ENCODE measurements at regions not wholly inside any gene's neighbourhood (a gene's known extent, or its start where the extent isn't known, plus 50 kb on each side); places are given as distances from the start of the nearest gene placed in this dataset.

DNA sequence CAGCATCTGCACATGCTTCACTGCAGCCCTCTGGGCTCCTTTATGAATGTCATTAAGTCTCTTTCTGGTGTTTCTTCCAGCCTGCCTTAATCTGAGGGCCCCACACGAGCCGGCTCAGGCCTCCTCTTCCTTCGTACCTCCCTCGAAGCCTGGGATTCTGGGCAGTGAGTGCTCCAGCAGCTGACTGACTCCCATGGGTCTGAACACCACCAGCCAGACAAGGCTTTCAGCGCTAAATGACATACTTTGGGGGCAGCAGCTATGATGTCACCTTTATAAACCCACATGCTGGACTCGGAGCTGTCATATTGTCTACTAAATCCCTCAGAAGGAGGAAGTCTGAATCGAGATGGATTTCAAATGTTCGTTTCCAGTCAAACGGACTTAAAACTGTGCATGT is 127.1 kb downstream of the TRIM29 start:
- no peak for TF ChIP-seq CTCF (IDR thresholded peaks at IDR 0.05; ENCODE audit: insufficient read depth, low read depth, low read length, missing control alignments)
- DNase-seq (ENCODE audit: low read depth), result no peak
- H3K4me3 ChIP-seq (ENCODE audit: low read depth, low read length), result no peak overlapping the region

GRCh38 chr11:120009938-120010337 is 128.0 kb downstream of the TRIM29 start:
- DNase-seq (ENCODE audit: low read depth), result no peak
- no peak for TF ChIP-seq CTCF (IDR thresholded peaks at IDR 0.05; ENCODE audit: insufficient read depth, low read depth, low read length, missing control alignments)
- no peak overlapping the region for H3K4me3 ChIP-seq (ENCODE audit: low read depth, low read length)

GRCh38 chr11:120007144-120007543 is 130.8 kb downstream of the TRIM29 start:
- DNase-seq (ENCODE audit: low read depth), result no peak
- TF ChIP-seq CTCF (IDR thresholded peaks at IDR 0.05; ENCODE audit: insufficient read depth, low read depth, low read length, missing control alignments), result no peak
- no peak overlapping the region for H3K4me3 ChIP-seq (ENCODE audit: low read depth, low read length)

GRCh38 chr11:120004723-120005122 is 133.2 kb downstream of the TRIM29 start:
- no peak for TF ChIP-seq CTCF (IDR thresholded peaks at IDR 0.05; ENCODE audit: insufficient read depth, low read depth, low read length, missing control alignments)
- DNase-seq (ENCODE audit: low read depth), result no peak
- no peak overlapping the region for H3K4me3 ChIP-seq (ENCODE audit: low read depth, low read length)

DNA sequence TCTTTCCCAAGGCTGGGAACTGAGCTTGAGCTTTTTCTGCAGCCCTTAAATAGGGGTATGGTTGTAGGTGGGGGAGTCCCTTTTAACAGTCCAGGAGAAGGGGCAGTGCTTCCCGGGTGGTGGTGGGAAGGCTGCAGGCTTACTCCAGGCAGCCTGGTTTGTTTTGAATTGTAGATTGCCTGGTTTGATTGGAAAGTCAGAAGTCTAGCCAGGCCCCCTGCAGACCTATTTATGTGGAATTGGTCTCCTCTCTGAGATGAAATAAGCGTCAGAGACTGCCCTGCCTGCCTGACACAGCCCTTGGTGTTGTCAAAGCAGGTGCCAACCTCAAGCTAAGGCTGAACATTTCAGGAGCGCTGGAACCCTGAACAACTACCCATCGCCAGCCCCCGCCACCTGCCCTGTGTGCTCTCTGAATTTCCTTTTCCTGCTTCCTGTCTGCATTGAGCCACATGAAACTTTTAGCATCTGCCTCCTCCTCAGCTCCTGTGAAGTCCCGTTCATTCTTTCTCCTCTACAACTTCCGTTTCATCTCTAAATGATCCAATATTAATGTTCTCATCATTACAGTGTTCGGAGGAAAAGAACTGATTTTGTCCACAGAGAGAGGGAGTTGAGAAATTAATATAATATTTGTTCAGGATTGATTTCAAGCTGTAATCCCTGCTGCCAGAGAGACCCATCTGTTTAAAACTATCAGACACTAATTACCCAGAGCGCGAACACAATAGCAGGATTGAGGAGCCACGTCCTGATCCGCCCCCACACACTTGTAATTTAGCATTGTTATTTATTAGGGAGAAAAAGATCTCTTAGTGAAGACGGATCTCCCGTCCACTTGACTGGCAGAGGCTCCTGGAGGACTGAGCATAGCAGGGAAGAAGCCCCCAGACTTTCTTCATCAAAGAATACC is 136.5 kb downstream of the TRIM29 start:
- no peak for TF ChIP-seq CTCF (IDR thresholded peaks at IDR 0.05; ENCODE audit: insufficient read depth, low read depth, low read length, missing control alignments)
- no peak overlapping the region for H3K4me3 ChIP-seq (ENCODE audit: low read depth, low read length)
- DNase-seq (ENCODE audit: low read depth), result no peak

- H3K4me3 ChIP-seq (ENCODE audit: low read depth, low read length), result no peak overlapping the region
- DNase-seq (ENCODE audit: low read depth), result peak; percentile 12
- TF ChIP-seq CTCF (IDR thresholded peaks at IDR 0.05; ENCODE audit: insufficient read depth, low read depth, low read length, missing control alignments), result peak; percentile 19
Measured at GRCh38 chr11:119999220-119999619, 138.7 kb downstream of the TRIM29 start.

DNA sequence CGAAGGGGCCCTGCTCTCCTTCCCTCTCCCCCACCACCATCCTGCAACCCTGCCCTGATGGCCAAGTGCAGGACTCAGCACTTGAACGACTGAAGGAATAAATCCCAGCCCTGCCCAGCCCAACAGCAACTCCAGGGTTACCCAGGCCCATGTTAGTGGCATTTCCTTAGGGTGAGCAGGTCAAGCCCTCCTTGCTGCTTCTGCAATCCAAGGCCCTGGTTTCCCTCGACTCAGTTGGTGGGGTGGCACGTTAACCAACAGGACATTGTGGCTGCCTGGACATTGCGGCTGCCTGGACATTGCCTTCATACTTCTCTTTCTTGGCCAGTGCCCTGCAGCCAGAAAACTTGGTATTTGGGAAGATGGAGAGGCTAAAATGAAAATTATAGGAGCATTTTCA is 141.4 kb downstream of the TRIM29 start:
- no peak for TF ChIP-seq CTCF (IDR thresholded peaks at IDR 0.05; ENCODE audit: insufficient read depth, low read depth, low read length, missing control alignments)
- no peak for DNase-seq (ENCODE audit: low read depth)
- H3K4me3 ChIP-seq (ENCODE audit: low read depth, low read length), result no peak overlapping the region

All from GM12865 (cell line).